ENCODE measurements at regions not wholly inside any gene's neighbourhood (a gene's known extent, or its start where the extent isn't known, plus 50 kb on each side); places are given as distances from the start of the nearest gene placed in this dataset.

GRCh38 chr7:110177463-110177862 lies 913.5 kb upstream of the LRRN3 start:
- intact Hi-C loops (cut with DNase I) = no loop called here
- ATAC-seq (no peak), DNase-seq (ENCODE audit: missing footprints) (no peak)

GRCh38 chr7:110179037-110179436 lies 911.9 kb upstream of the LRRN3 start:
- no peak for ATAC-seq
- intact Hi-C loops (cut with DNase I) = no loop called here
- no peak for DNase-seq (ENCODE audit: missing footprints)

GRCh38 chr7:110181768-110182167 lies 909.2 kb upstream of the LRRN3 start:
- no peak for DNase-seq (ENCODE audit: missing footprints)
- intact Hi-C loops (cut with DNase I) = no loop called here
- ATAC-seq = no peak

GRCh38 chr7:110186334-110186733 lies 904.6 kb upstream of the LRRN3 start:
- DNase-seq (ENCODE audit: missing footprints) (no peak), ATAC-seq (no peak)
- intact Hi-C loops (cut with DNase I) = no loop called here

- intact Hi-C loops (cut with DNase I) = no loop called here
- ATAC-seq (no peak), DNase-seq (ENCODE audit: missing footprints) (no peak)
These were observed 902.9 kb upstream of the LRRN3 start for GRCh38 chr7:110187877-110188554.

GRCh38 chr7:110204527-110204926 lies 886.4 kb upstream of the LRRN3 start:
- intact Hi-C loops (cut with DNase I) = no loop called here

GRCh38 chr7:110205899-110206298 lies 885.0 kb upstream of the LRRN3 start:
- intact Hi-C loops (cut with DNase I) = no loop called here
- no peak for DNase-seq (ENCODE audit: missing footprints)
- no peak for ATAC-seq

More at GRCh38 chr7:110204527-110204926, 886.4 kb upstream of the LRRN3 start:
- ATAC-seq = no peak
- DNase-seq (ENCODE audit: missing footprints) = no peak

GRCh38 chr7:110209884-110210283 lies 881.0 kb upstream of the LRRN3 start:
- intact Hi-C loops (cut with DNase I) = no loop called here
- DNase-seq (ENCODE audit: missing footprints) = no peak
- no peak for ATAC-seq

GRCh38 chr7:110210941-110211608 lies 879.9 kb upstream of the LRRN3 start:
- intact Hi-C loops (cut with DNase I) = no loop called here

GRCh38 chr7:110224643-110225042 lies 866.3 kb upstream of the LRRN3 start:
- ATAC-seq (no peak), DNase-seq (ENCODE audit: missing footprints) (no peak)
- intact Hi-C loops (cut with DNase I) = no loop called here

More at GRCh38 chr7:110210941-110211608, 879.9 kb upstream of the LRRN3 start:
- DNase-seq (ENCODE audit: missing footprints) = no peak
- no peak for ATAC-seq

- DNase-seq (ENCODE audit: missing footprints) = no peak
- no peak for ATAC-seq
- intact Hi-C loops (cut with DNase I) = no loop called here
These were observed 844.8 kb upstream of the LRRN3 start for GRCh38 chr7:110246118-110246517.

- DNase-seq (ENCODE audit: missing footprints) (no peak), ATAC-seq (no peak)
- intact Hi-C loops (cut with DNase I) = no loop called here
These were observed 837.8 kb upstream of the LRRN3 start for GRCh38 chr7:110253093-110253492.

GRCh38 chr7:110257673-110258072 lies 833.3 kb upstream of the LRRN3 start:
- intact Hi-C loops (cut with DNase I) = no loop called here
- ATAC-seq (no peak), DNase-seq (ENCODE audit: missing footprints) (no peak)

- DNase-seq (ENCODE audit: missing footprints) (no peak), ATAC-seq (no peak)
- intact Hi-C loops (cut with DNase I) = no loop called here
These were observed 828.7 kb upstream of the LRRN3 start for GRCh38 chr7:110262251-110262650.

GRCh38 chr7:110264288-110264687 lies 826.6 kb upstream of the LRRN3 start:
- intact Hi-C loops (cut with DNase I) = no loop called here
- ATAC-seq (no peak), DNase-seq (ENCODE audit: missing footprints) (no peak)

- no peak for DNase-seq (ENCODE audit: missing footprints)
- intact Hi-C loops (cut with DNase I) = no loop called here
- ATAC-seq = no peak
These were observed 809.6 kb upstream of the LRRN3 start for GRCh38 chr7:110281362-110281761.

- ATAC-seq (no peak), DNase-seq (ENCODE audit: missing footprints) (no peak)
- intact Hi-C loops (cut with DNase I) = no loop called here
These were observed 807.9 kb upstream of the LRRN3 start for GRCh38 chr7:110283056-110283455.

- ATAC-seq = no peak
- intact Hi-C loops (cut with DNase I) = no loop called here
- DNase-seq (ENCODE audit: missing footprints) = no peak
These were observed 799.5 kb upstream of the LRRN3 start for GRCh38 chr7:110291430-110291829.

GRCh38 chr7:110296321-110296720 lies 794.6 kb upstream of the LRRN3 start:
- intact Hi-C loops (cut with DNase I) = no loop called here
- ATAC-seq (no peak), DNase-seq (ENCODE audit: missing footprints) (no peak)

GRCh38 chr7:110307776-110308175 lies 783.2 kb upstream of the LRRN3 start:
- ATAC-seq = no peak
- intact Hi-C loops (cut with DNase I) = no loop called here
- no peak for DNase-seq (ENCODE audit: missing footprints)

GRCh38 chr7:110308791-110309190 lies 782.1 kb upstream of the LRRN3 start:
- no peak for DNase-seq (ENCODE audit: missing footprints)
- intact Hi-C loops (cut with DNase I) = no loop called here
- no peak for ATAC-seq
